Gastrocnemius medialis (tissue), 4 donors: ENCODE measurements at regions not wholly inside any gene's neighbourhood (a gene's known extent, or its start where the extent isn't known, plus 50 kb on each side); places are given as distances from the start of the nearest gene placed in this dataset.
A peak's percentile ranks its signal among the peaks of the same experiment; 100 is the strongest.

ENCODE experiments used
- POLR2A ChIP-seq, 2 donors: fragments of 450-650 bp; IDR thresholded peaks; one replicate each; pipeline ENCODE4 v1.6.1; 2017; ENCODE audit warnings: antibody characterized with exemption in 2 of 2, mild to moderate bottlenecking in 2 of 2, moderate library complexity in 2 of 2
- TF ChIP-seq, protein P1 (sequence below), 5 experiments: fragments of 450-650 bp in 3 of 5; fragments of 200-600 bp in 2 of 5; sonication (generic) in 2 of 5; IDR thresholded peaks in 4 of 5; conservative IDR thresholded peaks in 1 of 5; 1 replicate in 4 of 5; 2 replicates in 1 of 5; pipeline ENCODE4 v1.5.1; 2016 to 2019; ENCODE audit warnings: antibody characterized with exemption in 5 of 5, mild to moderate bottlenecking in 3 of 5, moderate library complexity in 3 of 5

DNA sequence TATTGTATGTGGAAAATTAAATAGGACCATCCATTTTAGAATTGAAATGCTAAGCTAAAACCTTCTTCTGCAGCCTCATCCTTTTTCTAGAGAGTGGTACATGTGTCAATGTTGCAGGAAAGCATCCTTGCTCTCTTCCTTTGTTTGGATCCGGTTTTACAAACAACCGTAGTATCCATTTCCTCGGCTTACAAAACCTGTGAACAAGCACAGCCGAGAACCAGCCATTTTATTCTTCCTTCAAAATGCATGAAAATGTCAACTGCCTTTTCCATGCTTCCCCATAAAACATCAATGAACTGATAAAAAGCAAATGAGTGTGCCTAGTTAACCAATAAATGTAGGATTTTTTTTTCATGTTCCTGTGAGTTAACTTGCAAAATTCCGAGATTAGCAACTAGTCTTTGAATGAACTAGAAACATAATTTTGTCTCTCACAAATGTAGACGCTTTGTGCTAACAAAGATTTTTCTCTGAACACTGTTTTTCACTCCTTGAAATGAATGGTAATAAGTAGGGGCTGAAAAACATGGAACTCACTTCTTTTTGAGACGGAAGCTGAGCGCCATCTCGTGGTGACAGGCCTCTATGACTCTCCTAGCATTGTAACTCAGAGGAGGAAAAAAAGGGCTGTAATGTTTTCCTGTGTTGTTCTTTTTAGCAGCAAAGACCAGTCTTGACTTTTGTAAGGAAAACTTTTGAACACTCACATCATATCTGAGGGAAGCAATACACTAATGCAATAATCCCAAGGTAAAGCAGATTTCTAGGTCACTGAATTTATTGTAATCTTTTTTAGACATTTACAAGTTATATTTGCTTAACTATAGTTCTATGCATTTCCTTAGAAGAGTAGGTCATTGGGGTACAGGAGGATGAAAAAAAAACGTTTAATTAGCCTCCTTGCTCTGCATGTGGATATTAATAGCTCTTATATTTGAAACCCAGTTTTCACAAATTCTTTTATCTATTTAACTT, 157.4 kb upstream of the FOXG1 start:
- TF ChIP-seq, protein P1, sequence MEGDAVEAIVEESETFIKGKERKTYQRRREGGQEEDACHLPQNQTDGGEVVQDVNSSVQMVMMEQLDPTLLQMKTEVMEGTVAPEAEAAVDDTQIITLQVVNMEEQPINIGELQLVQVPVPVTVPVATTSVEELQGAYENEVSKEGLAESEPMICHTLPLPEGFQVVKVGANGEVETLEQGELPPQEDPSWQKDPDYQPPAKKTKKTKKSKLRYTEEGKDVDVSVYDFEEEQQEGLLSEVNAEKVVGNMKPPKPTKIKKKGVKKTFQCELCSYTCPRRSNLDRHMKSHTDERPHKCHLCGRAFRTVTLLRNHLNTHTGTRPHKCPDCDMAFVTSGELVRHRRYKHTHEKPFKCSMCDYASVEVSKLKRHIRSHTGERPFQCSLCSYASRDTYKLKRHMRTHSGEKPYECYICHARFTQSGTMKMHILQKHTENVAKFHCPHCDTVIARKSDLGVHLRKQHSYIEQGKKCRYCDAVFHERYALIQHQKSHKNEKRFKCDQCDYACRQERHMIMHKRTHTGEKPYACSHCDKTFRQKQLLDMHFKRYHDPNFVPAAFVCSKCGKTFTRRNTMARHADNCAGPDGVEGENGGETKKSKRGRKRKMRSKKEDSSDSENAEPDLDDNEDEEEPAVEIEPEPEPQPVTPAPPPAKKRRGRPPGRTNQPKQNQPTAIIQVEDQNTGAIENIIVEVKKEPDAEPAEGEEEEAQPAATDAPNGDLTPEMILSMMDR (IDR thresholded peaks at IDR 0.05 in 4 of 5, conservative IDR thresholded peaks at IDR 0.05 in 1 of 5): peak in 3 of 5 experiments; percentile 7 to 27 (median 19)
- no peak for TF ChIP-seq POLR2A (IDR thresholded peaks at IDR 0.05)
